OCI-LY1 (cell line): ENCODE measurements at regions not wholly inside any gene's neighbourhood (a gene's known extent, or its start where the extent isn't known, plus 50 kb on each side); places are given as distances from the start of the nearest gene placed in this dataset.

Experiments
- H2AFZ ChIP-seq: fragments of 200-600 bp; sonication (generic), shearing (Covaris generic); 2 replicates; pipeline ENCODE4 v1.6.0; 2014; ENCODE audit warnings: antibody characterized with exemption, mild to moderate bottlenecking, low read length
- H3F3A ChIP-seq: fragments of 200-600 bp; sonication (generic), shearing (Covaris generic); 2 replicates; pipeline ENCODE4 v1.6.0; 2014; ENCODE audit warnings: mild to moderate bottlenecking, antibody characterized with exemption, low read length, moderate library complexity; ENCODE audit not compliant: insufficient read depth
- H3K27ac ChIP-seq: fragments of 200-600 bp; sonication (generic); 2 replicates; pipeline ENCODE4 v1.5.1; 2014; ENCODE audit warnings: low read length, mixed run types, mild to moderate bottlenecking, low read depth; ENCODE audit not compliant: poor library complexity, severe bottlenecking
- H3K27me3 ChIP-seq: fragments of 200-600 bp; sonication (generic); 2 replicates; pipeline ENCODE4 v1.6.0; 2014; ENCODE audit warnings: antibody characterized with exemption, mild to moderate bottlenecking, low read length, moderate library complexity; ENCODE audit not compliant: insufficient read depth
- H3K36me3 ChIP-seq: fragments of 200-600 bp; sonication (generic); 2 replicates; pipeline ENCODE4 v1.6.1; 2014; ENCODE audit warnings: mild to moderate bottlenecking, antibody characterized with exemption, low read length, moderate library complexity, mixed read lengths; ENCODE audit not compliant: insufficient read depth
- H3K4me1 ChIP-seq: fragments of 200-600 bp; sonication (generic); 2 replicates; pipeline ENCODE4 v1.5.1; 2014; ENCODE audit warnings: mild to moderate bottlenecking, low read length, moderate library complexity; ENCODE audit not compliant: insufficient read depth, severe bottlenecking
- H3K4me2 ChIP-seq: fragments of 200-600 bp; sonication (generic), shearing (Covaris generic); 2 replicates; pipeline ENCODE4 v1.6.1; 2014; ENCODE audit warnings: low read length
- H3K4me3 ChIP-seq: fragments of 200-600 bp; sonication (generic); 2 replicates; pipeline ENCODE4 v1.5.1; 2014; ENCODE audit warnings: low read length, low read depth, mild to moderate bottlenecking, mixed read lengths; ENCODE audit not compliant: poor library complexity, severe bottlenecking
- H3K79me2 ChIP-seq: fragments of 200-600 bp; shearing (Covaris generic); 2 replicates; pipeline ENCODE4 v1.6.1; 2016; ENCODE audit warnings: mixed run types, low read length, mixed read lengths; ENCODE audit not compliant: insufficient read depth
- H3K9ac ChIP-seq: fragments of 200-600 bp; sonication (generic), shearing (Covaris generic); 2 replicates; pipeline ENCODE4 v1.6.1; 2014; ENCODE audit warnings: mild to moderate bottlenecking, low read length, mixed read lengths
- H3K9me2 ChIP-seq: fragments of 200-600 bp; sonication (generic), shearing (Covaris generic); 2 replicates; pipeline ENCODE4 v1.6.1; 2014; ENCODE audit warnings: low read depth, mild to moderate bottlenecking, low read length, mixed read lengths
- H3K9me3 ChIP-seq: fragments of 200-600 bp; shearing (Covaris generic); 2 replicates; pipeline ENCODE4 v1.6.1; 2014; ENCODE audit warnings: low read length, mixed read lengths
- H4K20me1 ChIP-seq: fragments of 200-600 bp; sonication (generic), shearing (Covaris generic); 2 replicates; pipeline ENCODE4 v1.6.0; 2016; ENCODE audit warnings: mild to moderate bottlenecking, low read length; ENCODE audit not compliant: insufficient read depth
- CTCF ChIP-seq: fragments of 200-600 bp; sonication (generic), shearing (Covaris generic); IDR thresholded peaks from 2 replicates; pipeline ENCODE4 v1.5.1; 2017; ENCODE audit warnings: mild to moderate bottlenecking, antibody characterized with exemption, low read length, moderate library complexity, mixed read lengths
- EZH2 ChIP-seq: fragments of 200-600 bp; sonication (generic), shearing (Covaris generic); IDR thresholded peaks from 2 replicates; pipeline ENCODE4 v1.8.0; 2017; ENCODE audit warnings: borderline replicate concordance, mixed run types, mild to moderate bottlenecking, antibody characterized with exemption, low read length, moderate library complexity, mixed read lengths

- Histone ChIP-seq H3K9ac (no peak overlapping the region), H4K20me1 (no peaks in the 10 kb centered on the region), H3K79me2 (no peaks in the 10 kb centered on the region), H3K9me2 (no peaks in the 10 kb centered on the region), H3K4me1 (no peaks in the 10 kb centered on the region), H3K4me3 (no peak overlapping the region), H3K27ac (no peak overlapping the region), H3K27me3 (no peaks in the 10 kb centered on the region), H3K36me3 (no peaks in the 10 kb centered on the region), H3K9me3 (no peaks in the 10 kb centered on the region), H2AFZ (no peak overlapping the region), H3F3A (no peaks in the 10 kb centered on the region), H3K4me2 (no peak overlapping the region)
- TF ChIP-seq EZH2 (no peak), CTCF (no peak)
Measured at GRCh38 chr4:178681871-178682270, 1239.6 kb upstream of the AGA start.

- no peak overlapping the region for H3K9ac ChIP-seq
- TF ChIP-seq CTCF (no peak), EZH2 (no peak)
- no peak overlapping the region for H2AFZ ChIP-seq
Measured at GRCh38 chr4:178689926-178690325, 1247.7 kb upstream of the AGA start.

GRCh38 chr4:178693816-178694215 lies 1251.6 kb upstream of the AGA start:
- Histone ChIP-seq H3F3A (no peaks in the 10 kb centered on the region), H3K9me3 (no peaks in the 10 kb centered on the region), H2AFZ (no peak overlapping the region), H3K4me3 (no peak overlapping the region), H3K9me2 (no peaks in the 10 kb centered on the region), H3K9ac (no peak overlapping the region), H3K27me3 (no peaks in the 10 kb centered on the region), H3K4me2 (no peak overlapping the region), H3K79me2 (no peaks in the 10 kb centered on the region), H4K20me1 (no peaks in the 10 kb centered on the region), H3K4me1 (no peaks in the 10 kb centered on the region), H3K27ac (no peak overlapping the region), H3K36me3 (no peaks in the 10 kb centered on the region)
- no peak for TF ChIP-seq EZH2
- no peak for TF ChIP-seq CTCF

More at GRCh38 chr4:178689926-178690325, 1247.7 kb upstream of the AGA start:
- H3K9me2 ChIP-seq: no peaks in the 10 kb centered on the region
- H3K4me1 ChIP-seq: no peaks in the 10 kb centered on the region
- H3K4me3 ChIP-seq: no peak overlapping the region
- no peaks in the 10 kb centered on the region for H3K36me3 ChIP-seq
- no peak overlapping the region for H3K4me2 ChIP-seq
- H3F3A ChIP-seq: no peaks in the 10 kb centered on the region
- no peaks in the 10 kb centered on the region for H3K27me3 ChIP-seq
- no peak overlapping the region for H3K27ac ChIP-seq
- no peaks in the 10 kb centered on the region for H3K9me3 ChIP-seq
- no peaks in the 10 kb centered on the region for H3K79me2 ChIP-seq
- no peaks in the 10 kb centered on the region for H4K20me1 ChIP-seq
